Activated CD4-positive, alpha-beta T cell treated with anti-CD3 and anti-CD28 coated beads for 4 hours (primary cell): ENCODE measurements at regions not wholly inside any gene's neighbourhood (a gene's known extent, or its start where the extent isn't known, plus 50 kb on each side); places are given as distances from the start of the nearest gene placed in this dataset.

ENCODE experiments used
- DNase-seq, 2 donors: peaks; one replicate each; pipeline ENCODE4 v3.0.0-alpha.2; 2020

GRCh38 chr2:20150110-20150706 lies 74.7 kb downstream of the SDC1 start:
- DNase-seq, result no peak

- no peak for DNase-seq
Observed at GRCh38 chr2:20149703-20150030, 75.3 kb downstream of the SDC1 start.

DNA sequence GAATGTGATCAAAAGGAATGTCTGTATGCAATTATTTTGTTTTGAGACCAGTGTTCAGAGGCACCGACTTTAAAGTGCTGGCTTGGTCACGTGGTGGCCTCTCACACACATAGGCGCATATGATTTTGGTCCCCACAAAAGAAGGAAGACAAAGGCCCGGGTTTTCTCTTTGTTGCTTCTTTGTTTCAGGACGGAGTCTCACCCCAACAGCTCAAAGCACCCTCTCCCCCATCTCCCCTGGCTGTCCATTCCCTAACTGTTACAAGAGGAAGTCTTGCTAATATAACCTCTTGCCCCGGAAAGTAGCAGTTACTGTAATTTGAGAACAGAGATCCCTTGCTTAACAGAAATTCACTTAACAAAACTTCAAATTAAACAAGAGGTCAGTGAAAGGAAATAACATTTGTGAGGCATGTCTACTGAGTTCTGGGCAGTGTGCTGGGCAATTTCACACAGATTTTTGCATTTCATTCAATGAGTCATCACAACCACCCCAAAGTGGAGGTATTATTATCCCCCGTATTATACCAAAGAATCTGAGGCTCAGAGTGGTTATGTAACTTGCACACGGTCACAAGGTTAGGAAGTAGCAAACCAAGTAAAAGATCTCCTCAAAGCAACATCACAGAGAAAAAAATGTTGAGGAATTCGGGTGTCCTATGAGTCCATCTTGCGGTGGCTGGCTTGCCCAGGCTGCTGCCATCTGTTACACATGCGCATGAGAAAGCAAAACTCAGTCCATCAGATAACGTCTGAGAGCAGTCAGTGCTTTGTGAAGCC lies 75.8 kb downstream of the SDC1 start:
- DNase-seq, result no peak

DNA sequence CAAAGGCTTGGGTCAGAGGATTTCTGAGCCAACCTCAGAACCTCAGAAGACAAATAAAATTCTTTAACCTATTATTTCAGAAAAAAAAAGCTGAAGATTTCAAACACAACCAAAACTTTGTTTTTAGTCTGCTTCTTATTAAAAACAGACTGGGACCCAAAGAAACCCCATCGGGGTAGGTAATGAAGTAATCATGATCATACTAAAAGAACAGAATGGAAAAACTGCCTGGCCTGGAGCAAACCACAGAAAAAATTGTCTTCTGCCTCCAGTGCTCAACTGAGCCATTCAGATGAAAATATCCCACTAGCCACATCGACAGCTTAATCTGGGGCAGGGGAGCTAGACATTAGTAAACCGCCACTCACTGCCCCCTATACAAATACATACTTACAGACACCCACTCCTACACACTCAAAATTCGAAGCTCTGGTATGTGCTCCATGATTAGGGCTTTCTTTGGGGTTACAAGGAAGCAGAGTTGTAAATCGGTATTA lies 76.5 kb downstream of the SDC1 start:
- no peak for DNase-seq

DNA sequence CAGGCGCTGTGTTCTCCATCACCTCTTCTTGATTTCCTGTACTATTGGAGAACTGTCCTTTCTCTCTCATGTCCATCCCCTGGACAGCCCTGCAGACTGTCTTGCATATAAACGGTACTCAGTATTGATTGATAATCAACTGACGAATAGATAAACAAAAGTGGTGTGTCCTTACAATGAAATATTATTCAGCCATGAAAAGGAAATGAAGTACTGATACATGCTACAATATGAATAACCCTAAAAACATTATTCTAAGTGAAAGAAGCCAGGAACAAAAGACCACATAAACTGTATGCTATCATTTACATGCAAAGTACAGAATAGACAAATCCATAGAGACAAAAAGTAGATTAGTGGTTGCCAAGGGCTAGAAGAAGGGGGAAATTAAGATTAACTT lies 77.6 kb downstream of the SDC1 start:
- no peak for DNase-seq

DNA sequence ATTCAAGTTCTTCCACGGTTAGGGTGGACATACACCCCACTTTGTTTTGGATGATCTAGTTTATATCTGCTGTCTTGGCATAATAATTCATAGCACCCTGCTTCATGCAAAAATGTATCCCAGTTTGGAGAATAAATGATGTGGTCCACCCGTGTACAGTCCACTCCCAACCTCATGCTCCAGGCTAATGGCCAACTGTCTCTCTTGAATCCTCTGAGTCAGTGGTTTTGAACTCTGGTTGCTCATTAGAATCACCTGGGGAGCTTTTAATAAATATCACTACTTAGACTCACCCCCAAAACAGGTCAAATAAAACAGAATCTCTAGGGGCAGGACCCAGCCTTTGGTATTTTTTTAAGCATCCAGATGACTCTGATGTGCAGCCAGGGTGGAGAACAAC lies 78.5 kb downstream of the SDC1 start:
- no peak for DNase-seq

DNA sequence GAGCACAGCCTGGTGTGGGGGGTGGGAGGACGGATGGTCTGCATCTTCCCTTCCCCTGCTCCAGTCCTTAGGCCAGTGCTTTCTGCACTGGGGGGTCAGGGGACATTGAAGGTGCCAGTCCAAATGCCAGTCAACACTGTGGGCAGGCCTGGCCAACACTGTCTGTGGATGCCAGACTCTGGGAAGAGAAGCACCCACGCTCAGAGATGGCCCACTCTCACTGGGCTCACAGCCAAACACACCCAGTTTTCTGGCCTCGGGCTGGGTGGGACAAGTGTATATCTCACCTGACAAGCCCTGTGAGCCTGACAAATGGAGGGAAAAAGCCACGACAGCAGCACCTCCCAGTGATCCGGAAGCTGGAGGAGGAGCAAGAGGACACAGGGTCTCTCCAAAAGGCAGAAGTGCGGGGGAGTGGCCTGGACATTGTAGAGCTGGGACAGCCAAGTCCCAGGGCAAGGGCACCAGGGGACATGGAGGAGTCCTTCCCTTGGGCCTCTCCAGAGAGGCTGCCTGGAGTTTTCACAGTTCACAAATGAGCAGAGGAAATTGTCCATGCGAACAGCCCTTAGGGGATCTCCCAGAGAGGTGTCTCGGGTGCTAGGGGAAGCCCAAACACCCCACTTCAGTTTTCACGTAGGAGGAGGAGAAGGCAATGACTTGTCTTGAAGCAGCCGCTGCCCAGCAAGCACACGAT lies 79.3 kb downstream of the SDC1 start:
- no peak for DNase-seq

GRCh38 chr2:20144861-20145260 lies 80.1 kb downstream of the SDC1 start:
- no peak for DNase-seq

DNA sequence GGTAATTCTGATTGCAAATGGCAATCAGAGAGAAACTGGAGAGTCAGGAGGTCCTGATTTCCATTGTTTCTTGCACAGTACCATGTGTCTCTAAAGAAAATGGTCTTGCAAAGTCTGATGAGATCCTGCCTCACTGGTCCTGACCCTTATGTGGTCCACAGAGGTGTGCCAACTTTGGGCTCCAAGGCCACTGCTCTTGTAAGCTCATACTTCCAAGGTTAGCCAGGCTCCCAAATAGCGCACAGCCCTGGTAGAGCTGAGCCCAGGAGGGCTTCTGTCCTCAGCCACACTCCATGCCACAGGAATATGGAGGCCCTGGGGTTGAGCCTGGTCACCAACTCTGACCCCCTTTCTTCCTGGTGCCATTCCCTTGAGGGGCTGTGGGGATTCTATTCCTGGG lies 80.7 kb downstream of the SDC1 start:
- no peak for DNase-seq

DNA sequence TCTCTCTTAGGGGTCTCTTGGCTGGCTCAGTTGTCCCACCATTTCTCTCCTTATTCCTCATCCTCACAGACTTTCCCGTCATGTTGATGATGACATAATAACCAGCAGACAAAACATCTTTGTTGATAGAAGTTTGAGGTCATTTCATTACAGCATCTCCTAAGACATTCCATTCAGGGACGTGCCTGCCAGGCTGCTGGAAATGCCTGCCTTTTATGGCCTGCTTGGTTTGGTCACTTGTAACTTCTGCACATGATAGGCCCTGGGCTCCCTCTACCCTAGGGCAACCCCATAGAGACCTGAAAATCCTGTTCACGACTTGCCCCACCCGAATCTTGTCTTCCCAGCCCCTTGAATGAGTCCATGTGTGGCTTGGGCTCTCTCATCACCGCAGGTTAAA lies 81.7 kb downstream of the SDC1 start:
- DNase-seq, result no peak

DNA sequence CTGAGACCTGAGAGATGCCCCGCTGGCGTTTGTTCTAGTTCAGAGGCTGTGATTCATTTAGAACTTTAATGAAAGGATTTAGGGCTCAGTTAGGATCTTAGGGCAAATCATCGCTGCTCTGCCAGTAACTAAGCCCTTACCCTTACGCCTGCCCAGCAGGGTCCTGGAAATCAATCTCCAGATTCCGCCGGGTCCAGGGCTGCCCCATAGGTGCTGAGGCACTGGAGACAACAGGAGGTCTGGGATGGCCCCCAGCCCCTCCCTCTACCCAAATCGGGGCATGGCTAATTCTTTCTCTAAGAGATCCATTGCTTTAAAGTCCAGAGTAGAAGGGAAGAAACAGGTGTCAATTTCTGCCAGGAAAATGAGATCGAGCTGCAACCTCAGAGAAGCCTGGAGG lies 83.1 kb downstream of the SDC1 start:
- DNase-seq, result no peak

DNA sequence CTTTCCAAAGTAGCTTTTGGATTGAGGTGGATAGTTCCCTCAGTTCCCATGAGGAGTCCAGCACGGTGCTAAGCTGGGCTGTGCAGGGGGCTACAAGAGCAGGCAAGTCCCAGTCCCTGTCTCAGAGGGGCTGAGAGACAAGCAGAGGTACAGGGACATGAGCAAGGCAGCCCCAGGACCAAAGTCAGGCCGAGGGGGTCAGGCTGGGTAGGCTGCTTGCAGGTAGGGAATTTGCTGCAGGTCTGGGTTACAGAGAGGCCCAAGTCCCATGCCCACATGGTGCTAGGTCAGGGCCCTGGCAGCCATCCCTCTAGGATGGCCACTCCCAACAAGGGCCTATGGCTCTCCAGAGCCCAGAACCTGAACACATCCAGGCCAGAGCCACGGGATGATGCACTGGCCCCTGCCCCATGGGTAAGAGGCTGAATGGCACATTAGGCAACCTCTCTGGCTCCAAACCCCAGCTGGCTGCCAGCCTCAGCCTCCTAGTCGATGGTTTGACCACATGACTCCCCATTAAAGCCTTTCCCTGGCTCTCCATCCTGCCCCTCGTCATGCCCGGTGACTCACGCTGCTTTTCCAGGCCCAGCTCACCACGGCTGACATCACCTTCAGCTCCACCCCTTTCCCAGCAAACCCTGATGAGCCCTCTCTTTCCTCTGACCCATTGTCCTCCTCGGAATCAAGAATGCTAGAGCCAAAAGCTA lies 83.7 kb downstream of the SDC1 start:
- no peak for DNase-seq

GRCh38 chr2:20140321-20141055 lies 84.4 kb downstream of the SDC1 start:
- no peak for DNase-seq

- no peak for DNase-seq
Observed at GRCh38 chr2:20139407-20140172, 85.3 kb downstream of the SDC1 start.

DNA sequence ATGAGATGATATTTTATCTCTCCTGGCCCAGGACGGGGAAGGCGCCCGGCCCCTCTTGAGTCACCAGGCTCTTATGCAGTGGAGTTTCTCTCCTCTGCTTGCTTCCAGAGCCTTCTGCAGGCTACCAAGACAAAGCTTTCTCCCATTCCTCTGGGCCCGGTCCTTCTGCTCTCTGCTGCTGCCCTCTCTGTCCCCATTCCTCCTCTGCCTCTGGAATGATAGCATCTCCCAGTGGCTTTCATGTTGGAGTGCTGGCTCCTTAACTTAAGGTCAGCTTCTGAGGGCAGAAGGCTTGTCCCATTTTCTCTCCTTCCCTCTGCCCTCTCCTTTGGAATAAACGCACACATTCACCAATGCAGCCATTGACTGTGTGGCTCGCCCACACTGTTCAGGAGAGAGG lies 86.2 kb downstream of the SDC1 start:
- DNase-seq, result no peak

DNA sequence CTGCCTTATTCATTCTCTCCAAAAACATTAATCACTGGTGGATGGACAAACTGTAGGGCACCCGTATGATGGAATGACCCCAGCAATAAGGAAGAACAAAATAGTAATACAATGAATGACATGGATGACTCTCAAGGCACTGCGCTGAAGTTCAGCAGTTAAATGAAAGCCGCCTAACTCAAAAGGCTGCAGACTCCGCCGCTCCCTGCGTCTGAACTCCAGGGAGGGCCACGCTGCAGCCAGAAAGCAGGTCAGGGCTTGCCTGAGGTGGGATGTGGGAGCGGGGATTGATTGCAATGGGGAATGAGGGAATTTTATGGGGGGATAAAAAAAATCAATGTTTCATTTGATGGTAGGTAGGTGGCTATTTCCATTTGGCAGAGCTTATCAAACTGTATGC lies 86.5 kb upstream of the LAPTM4A start:
- DNase-seq, result no peak

- no peak for DNase-seq
Observed at GRCh38 chr2:20137131-20137571, 85.7 kb upstream of the LAPTM4A start.

- no peak for DNase-seq
Observed at GRCh38 chr2:20136149-20136548, 84.7 kb upstream of the LAPTM4A start.

GRCh38 chr2:20135631-20136050 lies 84.2 kb upstream of the LAPTM4A start:
- peak in 1 of 2 donors; percentile 10 for DNase-seq

GRCh38 chr2:20132990-20133535 lies 81.6 kb upstream of the LAPTM4A start:
- DNase-seq, result no peak

- DNase-seq, result no peak
Observed at GRCh38 chr2:20130821-20131645, 79.6 kb upstream of the LAPTM4A start.
